ENCODE measurements at regions not wholly inside any gene's neighbourhood (a gene's known extent, or its start where the extent isn't known, plus 50 kb on each side); places are given as distances from the start of the nearest gene placed in this dataset.

DNA sequence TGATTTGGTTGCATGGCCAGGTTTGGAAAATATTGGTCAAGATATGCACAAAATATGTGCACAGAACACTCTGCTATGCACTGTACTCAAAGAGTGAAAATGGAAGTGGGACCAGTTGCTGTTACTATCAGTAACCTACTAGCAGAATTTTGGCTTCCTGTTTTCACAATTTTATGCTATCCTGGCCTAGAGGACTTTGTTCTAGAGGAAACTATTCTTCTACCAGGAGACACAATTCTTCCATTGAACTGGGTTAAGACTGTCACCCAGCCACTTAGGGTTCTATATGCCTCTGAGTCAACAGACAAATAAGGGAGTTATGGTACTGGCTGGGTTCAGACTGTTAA lies 431.4 kb upstream of the DCC start:
- TF ChIP-seq, protein P1, sequence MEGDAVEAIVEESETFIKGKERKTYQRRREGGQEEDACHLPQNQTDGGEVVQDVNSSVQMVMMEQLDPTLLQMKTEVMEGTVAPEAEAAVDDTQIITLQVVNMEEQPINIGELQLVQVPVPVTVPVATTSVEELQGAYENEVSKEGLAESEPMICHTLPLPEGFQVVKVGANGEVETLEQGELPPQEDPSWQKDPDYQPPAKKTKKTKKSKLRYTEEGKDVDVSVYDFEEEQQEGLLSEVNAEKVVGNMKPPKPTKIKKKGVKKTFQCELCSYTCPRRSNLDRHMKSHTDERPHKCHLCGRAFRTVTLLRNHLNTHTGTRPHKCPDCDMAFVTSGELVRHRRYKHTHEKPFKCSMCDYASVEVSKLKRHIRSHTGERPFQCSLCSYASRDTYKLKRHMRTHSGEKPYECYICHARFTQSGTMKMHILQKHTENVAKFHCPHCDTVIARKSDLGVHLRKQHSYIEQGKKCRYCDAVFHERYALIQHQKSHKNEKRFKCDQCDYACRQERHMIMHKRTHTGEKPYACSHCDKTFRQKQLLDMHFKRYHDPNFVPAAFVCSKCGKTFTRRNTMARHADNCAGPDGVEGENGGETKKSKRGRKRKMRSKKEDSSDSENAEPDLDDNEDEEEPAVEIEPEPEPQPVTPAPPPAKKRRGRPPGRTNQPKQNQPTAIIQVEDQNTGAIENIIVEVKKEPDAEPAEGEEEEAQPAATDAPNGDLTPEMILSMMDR (IDR thresholded peaks at IDR 0.05; ENCODE audit: insufficient read depth, missing control alignments), result no peak
- no peak for FAIRE-seq
- DNase-seq (ENCODE audit: insufficient read length, low spot score), result no peak

DNA sequence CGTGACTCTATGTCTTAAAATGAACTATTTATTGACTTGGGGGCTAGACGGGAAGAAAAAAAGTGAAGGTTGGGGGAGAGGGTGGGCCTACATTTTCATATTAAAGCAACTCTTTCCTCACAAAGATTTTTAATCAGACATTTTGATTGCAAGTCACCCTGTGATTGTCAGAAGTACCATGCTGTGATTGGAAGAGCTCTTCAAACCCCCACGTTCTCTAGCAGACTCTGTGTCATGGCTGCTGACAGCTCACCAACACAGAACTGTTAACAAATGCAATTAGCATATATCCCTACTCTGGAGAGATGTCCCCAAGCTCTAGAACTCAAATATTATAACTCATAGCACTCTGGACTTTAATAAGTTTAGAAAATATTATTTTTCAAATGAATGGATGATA lies 428.4 kb upstream of the DCC start:
- FAIRE-seq (no peak), DNase-seq (ENCODE audit: insufficient read length, low spot score) (no peak)
- TF ChIP-seq, protein P1 (IDR thresholded peaks at IDR 0.05; ENCODE audit: insufficient read depth, missing control alignments), result no peak

DNA sequence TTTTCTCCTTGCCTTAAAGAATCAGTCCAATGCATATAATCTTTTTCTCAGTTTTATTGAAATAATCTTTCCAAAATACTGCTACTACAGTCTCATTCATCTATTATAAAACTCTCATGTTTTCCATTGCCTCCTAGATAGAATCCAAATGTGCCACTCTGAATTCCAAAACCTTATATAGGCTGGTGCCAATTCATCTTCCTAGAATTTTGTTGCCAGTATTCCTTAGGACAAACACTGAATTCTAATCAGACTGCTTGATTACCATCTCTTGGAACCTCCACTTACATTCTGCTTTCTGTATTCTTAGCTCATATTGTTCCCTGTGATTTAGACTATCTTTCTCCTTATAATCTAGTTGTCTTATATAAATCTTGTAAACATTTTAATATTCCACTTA lies 427.6 kb upstream of the DCC start:
- TF ChIP-seq, protein P1 (IDR thresholded peaks at IDR 0.05; ENCODE audit: insufficient read depth, missing control alignments), result no peak
- FAIRE-seq (no peak), DNase-seq (ENCODE audit: insufficient read length, low spot score) (no peak)

DNA sequence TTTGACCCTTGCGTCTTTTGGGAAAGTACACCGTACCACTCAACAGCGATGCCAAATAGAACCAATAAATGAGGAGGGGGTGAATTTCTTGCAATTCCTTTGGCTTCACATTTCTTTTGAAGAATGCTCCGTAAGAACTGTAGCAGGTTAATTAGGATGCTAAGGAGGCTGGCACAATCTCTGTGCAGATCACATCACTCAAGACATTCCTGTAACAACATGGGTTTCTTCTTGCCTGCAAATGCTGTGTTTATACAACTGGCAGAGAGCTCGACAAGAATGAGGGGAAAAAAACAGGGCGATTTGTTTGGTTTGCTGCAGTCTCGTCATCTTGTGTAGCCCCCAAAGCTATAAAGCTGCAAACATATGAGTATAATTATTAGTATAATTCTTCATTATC lies 424.8 kb upstream of the DCC start:
- no peak for FAIRE-seq
- TF ChIP-seq, protein P1 (IDR thresholded peaks at IDR 0.05; ENCODE audit: insufficient read depth, missing control alignments), result no peak

DNA sequence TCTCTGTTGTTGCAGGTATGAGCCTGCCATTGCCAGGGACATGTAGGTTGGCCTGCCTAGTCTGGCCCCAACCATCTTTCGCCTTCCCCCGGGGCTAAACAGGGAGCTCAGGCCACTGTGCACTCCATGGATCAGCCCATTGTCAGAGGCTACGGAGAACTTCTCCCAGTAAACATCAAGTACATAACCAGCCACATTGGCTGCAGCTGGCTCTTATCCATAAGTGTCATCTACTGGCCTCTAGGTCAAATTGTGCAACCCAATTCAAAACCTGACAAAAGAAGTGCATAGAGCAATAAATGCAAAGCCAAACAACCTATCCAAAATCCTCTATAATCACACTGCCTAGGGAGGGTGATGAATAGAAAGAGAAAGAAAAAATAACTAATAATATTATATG lies 418.1 kb upstream of the DCC start:
- DNase-seq (ENCODE audit: insufficient read length, low spot score) (no peak), FAIRE-seq (no peak)
- TF ChIP-seq, protein P1 (IDR thresholded peaks at IDR 0.05; ENCODE audit: insufficient read depth, missing control alignments), result no peak

More for the DNA sequence above, 424.8 kb upstream of the DCC start:
- no peak for DNase-seq (ENCODE audit: insufficient read length, low spot score)

DNA sequence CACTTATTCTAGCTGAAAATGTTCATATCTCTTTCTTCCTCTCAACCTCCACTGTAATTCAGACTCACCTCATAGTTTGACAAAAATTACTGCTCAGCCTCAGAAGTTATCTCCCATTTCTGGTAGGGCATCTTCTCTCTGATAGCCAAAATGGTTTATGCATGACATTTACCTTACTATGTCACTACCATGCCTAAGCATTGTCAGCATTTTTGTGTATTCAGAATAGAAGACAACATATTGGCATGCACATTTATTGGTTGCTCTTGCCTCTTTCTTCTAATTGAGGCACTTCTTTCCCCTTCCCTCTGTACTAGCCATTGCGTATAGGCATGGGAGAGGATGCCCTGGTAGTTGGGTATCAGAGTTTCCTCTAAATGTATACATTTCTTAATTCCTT lies 406.1 kb upstream of the DCC start:
- TF ChIP-seq, protein P1 (IDR thresholded peaks at IDR 0.05; ENCODE audit: insufficient read depth, missing control alignments), result no peak
- FAIRE-seq (no peak), DNase-seq (ENCODE audit: insufficient read length, low spot score) (no peak)

DNA sequence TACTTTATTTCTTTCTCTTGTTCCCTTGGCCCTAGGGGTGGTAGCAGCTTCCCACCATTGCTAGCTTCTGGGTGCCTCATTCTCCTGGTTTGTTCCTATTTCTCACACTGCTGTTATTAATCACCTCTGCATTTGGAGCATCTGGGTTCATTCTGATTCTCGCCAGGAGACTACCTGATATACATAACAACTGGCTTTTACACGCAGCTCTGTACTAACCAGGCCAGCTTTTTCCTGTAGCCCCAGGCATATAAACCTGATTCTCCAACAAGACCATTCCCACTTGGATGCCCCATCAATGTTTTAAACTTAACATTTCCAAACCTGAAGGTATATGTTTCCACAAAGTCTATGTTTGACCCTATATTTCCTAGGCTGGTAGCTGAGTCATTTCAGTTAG lies 403.9 kb upstream of the DCC start:
- TF ChIP-seq, protein P1 (IDR thresholded peaks at IDR 0.05; ENCODE audit: insufficient read depth, missing control alignments), result no peak
- DNase-seq (ENCODE audit: insufficient read length, low spot score) (no peak), FAIRE-seq (no peak)

Data from D721Med (cell line).